ENCODE measurements at regions not wholly inside any gene's neighbourhood (a gene's known extent, or its start where the extent isn't known, plus 50 kb on each side); places are given as distances from the start of the nearest gene placed in this dataset.

GRCh38 chr16:80055831-80056230 is 455.3 kb upstream of the MAF start:
- no peaks in the 10 kb centered on the region for H3K36me3 ChIP-seq (ENCODE audit: insufficient read depth, low read length)
- intact Hi-C loops (cut with DNase I, micrococcal nuclease), result no loop called here
- ATAC-seq (ENCODE audit: poor library complexity), result no peak
- no peak overlapping the region for H3K27ac Mint-ChIP-seq
- no peak overlapping the region for H3K27ac ChIP-seq (ENCODE audit: low read depth in 1 of 2, low read length in 2 of 2)
- H3K27me3 ChIP-seq (ENCODE audit: control insufficient read depth in 1 of 2, insufficient read depth in 2 of 2, low read length in 2 of 2), result no peaks in the 10 kb centered on the region
- TF ChIP-seq, protein P1, sequence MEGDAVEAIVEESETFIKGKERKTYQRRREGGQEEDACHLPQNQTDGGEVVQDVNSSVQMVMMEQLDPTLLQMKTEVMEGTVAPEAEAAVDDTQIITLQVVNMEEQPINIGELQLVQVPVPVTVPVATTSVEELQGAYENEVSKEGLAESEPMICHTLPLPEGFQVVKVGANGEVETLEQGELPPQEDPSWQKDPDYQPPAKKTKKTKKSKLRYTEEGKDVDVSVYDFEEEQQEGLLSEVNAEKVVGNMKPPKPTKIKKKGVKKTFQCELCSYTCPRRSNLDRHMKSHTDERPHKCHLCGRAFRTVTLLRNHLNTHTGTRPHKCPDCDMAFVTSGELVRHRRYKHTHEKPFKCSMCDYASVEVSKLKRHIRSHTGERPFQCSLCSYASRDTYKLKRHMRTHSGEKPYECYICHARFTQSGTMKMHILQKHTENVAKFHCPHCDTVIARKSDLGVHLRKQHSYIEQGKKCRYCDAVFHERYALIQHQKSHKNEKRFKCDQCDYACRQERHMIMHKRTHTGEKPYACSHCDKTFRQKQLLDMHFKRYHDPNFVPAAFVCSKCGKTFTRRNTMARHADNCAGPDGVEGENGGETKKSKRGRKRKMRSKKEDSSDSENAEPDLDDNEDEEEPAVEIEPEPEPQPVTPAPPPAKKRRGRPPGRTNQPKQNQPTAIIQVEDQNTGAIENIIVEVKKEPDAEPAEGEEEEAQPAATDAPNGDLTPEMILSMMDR (IDR thresholded peaks at IDR 0.05), result no peak
- no peaks in the 10 kb centered on the region for H3K4me1 ChIP-seq (ENCODE audit: insufficient read depth, low read length)
- H3K4me3 Mint-ChIP-seq, result no peak overlapping the region
- DNase-seq, result no peak
- H3K9me3 ChIP-seq (ENCODE audit: control insufficient read depth in 1 of 2, insufficient read depth in 1 of 2, low read length in 2 of 2), result no peaks in the 10 kb centered on the region
- CTCF ChIA-PET, result no interaction called here
- no peaks in the 10 kb centered on the region for H3K9me3 Mint-ChIP-seq
- no peaks in the 10 kb centered on the region for H3K36me3 Mint-ChIP-seq (ENCODE audit: low read depth)
- H3K4me3 ChIP-seq (ENCODE audit: low read length), result no peak overlapping the region
- POLR2A ChIA-PET, result no interaction called here
- H3K4me1 Mint-ChIP-seq (ENCODE audit: low read depth), result no peaks in the 10 kb centered on the region
- no peaks in the 10 kb centered on the region for H3K27me3 Mint-ChIP-seq

- intact Hi-C loops (cut with DNase I, micrococcal nuclease), result no loop called here
- DNase-seq, result no peak
- no peaks in the 10 kb centered on the region for H3K9me3 ChIP-seq (ENCODE audit: control insufficient read depth in 1 of 2, insufficient read depth in 1 of 2, low read length in 2 of 2)
- Mint-ChIP-seq H3K9me3 (no peaks in the 10 kb centered on the region), H3K27me3 (no peaks in the 10 kb centered on the region), H3K4me3 (no peak overlapping the region), H3K27ac (no peak overlapping the region), H3K4me1 (ENCODE audit: low read depth) (no peaks in the 10 kb centered on the region), H3K36me3 (ENCODE audit: low read depth) (no peaks in the 10 kb centered on the region)
- ChIA-PET POLR2A (no interaction called here), CTCF (no interaction called here)
- no peak for ATAC-seq (ENCODE audit: poor library complexity)
- H3K4me3 ChIP-seq (ENCODE audit: low read length), result no peak overlapping the region
- H3K4me1 ChIP-seq (ENCODE audit: insufficient read depth, low read length), result no peaks in the 10 kb centered on the region
- H3K27me3 ChIP-seq (ENCODE audit: control insufficient read depth in 1 of 2, insufficient read depth in 2 of 2, low read length in 2 of 2), result no peaks in the 10 kb centered on the region
- H3K36me3 ChIP-seq (ENCODE audit: insufficient read depth, low read length), result no peaks in the 10 kb centered on the region
- TF ChIP-seq, protein P1 (IDR thresholded peaks at IDR 0.05), result no peak
- no peak overlapping the region for H3K27ac ChIP-seq (ENCODE audit: low read depth in 1 of 2, low read length in 2 of 2)
Measured at GRCh38 chr16:80054647-80055046, 454.1 kb upstream of the MAF start.

- Histone ChIP-seq H3K4me3 (ENCODE audit: low read length) (no peak overlapping the region), H3K36me3 (ENCODE audit: insufficient read depth, low read length) (no peaks in the 10 kb centered on the region), H3K27me3 (ENCODE audit: control insufficient read depth in 1 of 2, insufficient read depth in 2 of 2, low read length in 2 of 2) (no peaks in the 10 kb centered on the region), H3K4me1 (ENCODE audit: insufficient read depth, low read length) (no peaks in the 10 kb centered on the region), H3K27ac (ENCODE audit: low read depth in 1 of 2, low read length in 2 of 2) (no peak overlapping the region), H3K9me3 (ENCODE audit: control insufficient read depth in 1 of 2, insufficient read depth in 1 of 2, low read length in 2 of 2) (no peaks in the 10 kb centered on the region)
- Mint-ChIP-seq H3K4me1 (ENCODE audit: low read depth) (no peaks in the 10 kb centered on the region), H3K4me3 (no peak overlapping the region), H3K27me3 (no peaks in the 10 kb centered on the region), H3K27ac (no peak overlapping the region), H3K9me3 (no peaks in the 10 kb centered on the region), H3K36me3 (ENCODE audit: low read depth) (no peaks in the 10 kb centered on the region)
- ChIA-PET POLR2A (no interaction called here), CTCF (no interaction called here)
- intact Hi-C loops (cut with DNase I, micrococcal nuclease), result no loop called here
- DNase-seq, result no peak
- TF ChIP-seq, protein P1 (IDR thresholded peaks at IDR 0.05), result no peak
- ATAC-seq (ENCODE audit: poor library complexity), result no peak
Measured at GRCh38 chr16:80051040-80051439, 450.5 kb upstream of the MAF start.

All from CD4-positive, alpha-beta T cell (primary cell).